HL-60 (cell line): ENCODE measurements at regions not wholly inside any gene's neighbourhood (a gene's known extent, or its start where the extent isn't known, plus 50 kb on each side); places are given as distances from the start of the nearest gene placed in this dataset.

Experiments
- DNase-seq, 2 experiments: peaks; one replicate each; pipeline ENCODE4 v3.0.0-alpha.2; 2010 to 2020; ENCODE audit warnings: low read depth in 1 of 2, low spot score in 1 of 2
- H3K27ac ChIP-seq: fragments of 250-450 bp; sonication (Bioruptor Pico); replicated peaks from 2 replicates; pipeline ENCODE4 v1.5.1; 2020; ENCODE audit warnings: mild to moderate bottlenecking, moderate library complexity
- H3K27me3 ChIP-seq: fragments of 250-450 bp; sonication (Bioruptor Pico); 2 replicates; pipeline ENCODE4 v1.5.1; 2021; ENCODE audit warnings: mild to moderate bottlenecking, moderate library complexity; ENCODE audit not compliant: insufficient read depth, poor library complexity, severe bottlenecking
- H3K4me3 ChIP-seq: replicated peaks from 2 replicates; pipeline ENCODE4 v1.5.1; 2011; ENCODE audit warnings: mild to moderate bottlenecking, control low read depth, low read length; ENCODE audit not compliant: insufficient read depth
- GABPA ChIP-seq: IDR thresholded peaks from 2 replicates; pipeline ENCODE4 v1.6.1; 2012; ENCODE audit warnings: low read depth
- POLR2AphosphoS5 ChIP-seq: IDR thresholded peaks from 2 replicates; pipeline ENCODE4 v1.6.1; 2012; ENCODE audit warnings: low read depth
- SPI1 ChIP-seq: IDR thresholded peaks from 2 replicates; pipeline ENCODE4 v1.6.1; 2012; ENCODE audit warnings: low read depth, mild to moderate bottlenecking, borderline replicate concordance
- TF ChIP-seq, protein P1 (sequence below): IDR thresholded peaks from one replicate; pipeline ENCODE4 v1.5.1; 2011; ENCODE audit warnings: low read length, control low read depth, inconsistent platforms; ENCODE audit not compliant: insufficient read depth
- TF ChIP-seq, protein P2 (sequence below): IDR thresholded peaks from 2 replicates; pipeline ENCODE4 v1.6.1; 2012; ENCODE audit warnings: low read depth; ENCODE audit not compliant: insufficient replicate concordance

DNA sequence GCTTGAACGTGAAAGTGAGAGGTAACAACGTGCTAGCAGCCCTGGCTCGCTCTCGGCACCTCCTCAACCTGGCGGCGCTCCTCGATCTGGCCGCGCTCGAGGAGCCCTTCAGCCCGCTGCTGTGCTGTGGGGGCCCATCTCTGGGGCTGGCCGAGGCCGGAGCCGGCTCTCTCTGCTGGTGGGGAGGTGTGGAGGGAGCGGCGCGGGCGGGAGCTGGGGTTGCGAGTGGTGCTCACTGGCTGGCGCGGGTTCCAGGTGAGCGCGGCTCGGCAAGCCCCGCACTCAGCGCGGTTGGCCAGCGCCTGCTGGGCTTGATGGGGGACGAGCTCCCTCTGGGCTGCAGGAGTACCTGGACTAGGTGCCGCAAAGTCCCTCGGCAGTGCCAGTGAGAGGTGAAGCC is 52.5 kb upstream of the RPS6KA2 start:
- no peak for DNase-seq
- TF ChIP-seq SPI1 (no peak), GABPA (no peak), POLR2AphosphoS5 (no peak)
- TF ChIP-seq, protein P1, sequence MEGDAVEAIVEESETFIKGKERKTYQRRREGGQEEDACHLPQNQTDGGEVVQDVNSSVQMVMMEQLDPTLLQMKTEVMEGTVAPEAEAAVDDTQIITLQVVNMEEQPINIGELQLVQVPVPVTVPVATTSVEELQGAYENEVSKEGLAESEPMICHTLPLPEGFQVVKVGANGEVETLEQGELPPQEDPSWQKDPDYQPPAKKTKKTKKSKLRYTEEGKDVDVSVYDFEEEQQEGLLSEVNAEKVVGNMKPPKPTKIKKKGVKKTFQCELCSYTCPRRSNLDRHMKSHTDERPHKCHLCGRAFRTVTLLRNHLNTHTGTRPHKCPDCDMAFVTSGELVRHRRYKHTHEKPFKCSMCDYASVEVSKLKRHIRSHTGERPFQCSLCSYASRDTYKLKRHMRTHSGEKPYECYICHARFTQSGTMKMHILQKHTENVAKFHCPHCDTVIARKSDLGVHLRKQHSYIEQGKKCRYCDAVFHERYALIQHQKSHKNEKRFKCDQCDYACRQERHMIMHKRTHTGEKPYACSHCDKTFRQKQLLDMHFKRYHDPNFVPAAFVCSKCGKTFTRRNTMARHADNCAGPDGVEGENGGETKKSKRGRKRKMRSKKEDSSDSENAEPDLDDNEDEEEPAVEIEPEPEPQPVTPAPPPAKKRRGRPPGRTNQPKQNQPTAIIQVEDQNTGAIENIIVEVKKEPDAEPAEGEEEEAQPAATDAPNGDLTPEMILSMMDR: no peak
- TF ChIP-seq, protein P2, sequence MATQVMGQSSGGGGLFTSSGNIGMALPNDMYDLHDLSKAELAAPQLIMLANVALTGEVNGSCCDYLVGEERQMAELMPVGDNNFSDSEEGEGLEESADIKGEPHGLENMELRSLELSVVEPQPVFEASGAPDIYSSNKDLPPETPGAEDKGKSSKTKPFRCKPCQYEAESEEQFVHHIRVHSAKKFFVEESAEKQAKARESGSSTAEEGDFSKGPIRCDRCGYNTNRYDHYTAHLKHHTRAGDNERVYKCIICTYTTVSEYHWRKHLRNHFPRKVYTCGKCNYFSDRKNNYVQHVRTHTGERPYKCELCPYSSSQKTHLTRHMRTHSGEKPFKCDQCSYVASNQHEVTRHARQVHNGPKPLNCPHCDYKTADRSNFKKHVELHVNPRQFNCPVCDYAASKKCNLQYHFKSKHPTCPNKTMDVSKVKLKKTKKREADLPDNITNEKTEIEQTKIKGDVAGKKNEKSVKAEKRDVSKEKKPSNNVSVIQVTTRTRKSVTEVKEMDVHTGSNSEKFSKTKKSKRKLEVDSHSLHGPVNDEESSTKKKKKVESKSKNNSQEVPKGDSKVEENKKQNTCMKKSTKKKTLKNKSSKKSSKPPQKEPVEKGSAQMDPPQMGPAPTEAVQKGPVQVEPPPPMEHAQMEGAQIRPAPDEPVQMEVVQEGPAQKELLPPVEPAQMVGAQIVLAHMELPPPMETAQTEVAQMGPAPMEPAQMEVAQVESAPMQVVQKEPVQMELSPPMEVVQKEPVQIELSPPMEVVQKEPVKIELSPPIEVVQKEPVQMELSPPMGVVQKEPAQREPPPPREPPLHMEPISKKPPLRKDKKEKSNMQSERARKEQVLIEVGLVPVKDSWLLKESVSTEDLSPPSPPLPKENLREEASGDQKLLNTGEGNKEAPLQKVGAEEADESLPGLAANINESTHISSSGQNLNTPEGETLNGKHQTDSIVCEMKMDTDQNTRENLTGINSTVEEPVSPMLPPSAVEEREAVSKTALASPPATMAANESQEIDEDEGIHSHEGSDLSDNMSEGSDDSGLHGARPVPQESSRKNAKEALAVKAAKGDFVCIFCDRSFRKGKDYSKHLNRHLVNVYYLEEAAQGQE: no peak
- Histone ChIP-seq H3K4me3 (no peak overlapping the region), H3K27me3 (no peaks in the 10 kb centered on the region), H3K27ac (no peak overlapping the region)

DNA sequence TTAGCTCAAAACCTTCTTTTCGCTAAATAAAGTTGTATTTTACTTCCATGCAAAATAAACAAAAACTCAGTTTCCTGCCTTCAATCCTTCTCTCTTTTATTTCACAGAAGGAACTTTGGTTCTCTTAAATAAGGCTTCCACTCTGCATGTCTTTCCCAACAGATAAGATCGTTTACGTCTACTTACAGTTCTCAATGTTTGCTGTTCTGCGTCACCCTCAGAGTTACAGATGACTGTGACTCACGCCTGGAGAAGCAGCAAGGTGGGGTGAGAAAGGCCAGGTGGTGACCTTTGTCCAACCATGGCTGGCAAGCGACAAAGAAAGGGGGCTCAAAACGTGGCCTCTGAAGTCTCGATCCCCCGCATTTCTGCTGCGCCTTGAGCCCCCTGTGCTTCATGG is 51.4 kb upstream of the RPS6KA2 start:
- DNase-seq: no peak
- TF ChIP-seq GABPA (no peak), SPI1 (no peak), POLR2AphosphoS5 (no peak)
- TF ChIP-seq, protein P2: no peak
- TF ChIP-seq, protein P1: no peak
- H3K27ac ChIP-seq: no peak overlapping the region
- H3K27me3 ChIP-seq: no peaks in the 10 kb centered on the region
- H3K4me3 ChIP-seq: no peak overlapping the region

DNA sequence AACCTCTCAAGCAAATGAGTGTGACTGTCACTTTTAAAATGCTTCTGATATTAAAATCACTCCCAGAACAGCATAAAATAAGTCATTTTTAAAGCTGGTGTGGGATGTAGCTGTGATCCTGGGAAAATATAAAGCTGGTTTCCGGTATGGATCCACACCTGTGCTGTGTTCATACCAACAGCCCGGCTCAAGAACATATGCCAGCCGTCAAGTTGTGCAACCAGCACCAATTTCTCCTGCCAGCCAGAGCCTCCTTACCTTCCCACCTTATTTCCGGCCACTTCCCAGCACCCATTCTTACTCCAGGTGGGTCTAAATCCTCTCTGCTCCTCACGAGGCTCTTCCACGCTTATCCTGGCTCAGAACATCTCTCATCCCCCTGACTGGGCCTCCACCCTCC is 50.9 kb upstream of the RPS6KA2 start:
- Histone ChIP-seq H3K27me3 (no peaks in the 10 kb centered on the region), H3K27ac (no peak overlapping the region), H3K4me3 (no peak overlapping the region)
- TF ChIP-seq GABPA: no peak
- TF ChIP-seq, protein P2: no peak
- TF ChIP-seq SPI1: no peak
- TF ChIP-seq POLR2AphosphoS5: no peak
- TF ChIP-seq, protein P1: no peak
- DNase-seq: no peak
